SU-DHL-6 (cell line): ENCODE measurements at regions not wholly inside any gene's neighbourhood (a gene's known extent, or its start where the extent isn't known, plus 50 kb on each side); places are given as distances from the start of the nearest gene placed in this dataset.

Experiments
- H2AFZ ChIP-seq: fragments of 200-600 bp; sonication (generic); 2 replicates; pipeline ENCODE4 v1.6.1; 2014; ENCODE audit warnings: low read depth, mild to moderate bottlenecking, moderate library complexity, mixed read lengths, antibody characterized with exemption, low read length; ENCODE audit not compliant: severe bottlenecking
- H3F3A ChIP-seq: fragments of 200-600 bp; shearing (Covaris generic); 2 replicates; pipeline ENCODE4 v1.6.0; 2016; ENCODE audit warnings: antibody characterized with exemption, mild to moderate bottlenecking; ENCODE audit not compliant: insufficient read depth
- H3K27ac ChIP-seq: fragments of 200-600 bp; sonication (generic); 2 replicates; pipeline ENCODE4 v1.5.1; 2016; ENCODE audit warnings: low read depth, mild to moderate bottlenecking, low read length, moderate library complexity, mixed read lengths
- H3K27me3 ChIP-seq: fragments of 200-600 bp; sonication (generic), shearing (Covaris generic); 2 replicates; pipeline ENCODE4 v1.6.0; 2014; ENCODE audit warnings: mild to moderate bottlenecking, low read length
- H3K36me3 ChIP-seq: fragments of 200-600 bp; sonication (generic); 2 replicates; pipeline ENCODE4 v1.6.1; 2014; ENCODE audit warnings: mild to moderate bottlenecking, low read length, mixed read lengths
- H3K4me2 ChIP-seq: fragments of 300-600, 200-600 bp; shearing (Covaris generic), sonication (generic); 2 replicates; pipeline ENCODE4 v1.6.0; 2014; ENCODE audit warnings: low read length, low read depth, mild to moderate bottlenecking; ENCODE audit not compliant: poor library complexity, severe bottlenecking
- H3K4me3 ChIP-seq: fragments of 200-600 bp; sonication (generic); 2 replicates; pipeline ENCODE4 v1.5.1; 2014; ENCODE audit warnings: antibody characterized with exemption, low read length, mild to moderate bottlenecking, mixed read lengths; ENCODE audit not compliant: insufficient read depth, poor library complexity, severe bottlenecking
- H3K79me2 ChIP-seq: fragments of 200-600 bp; sonication (generic); 2 replicates; pipeline ENCODE4 v1.6.1; 2014; ENCODE audit warnings: mild to moderate bottlenecking, low read length, moderate library complexity; ENCODE audit not compliant: insufficient read depth
- H3K9ac ChIP-seq: fragments of 200-600 bp; sonication (generic); 2 replicates; pipeline ENCODE4 v1.7.0; 2014; ENCODE audit warnings: mild to moderate bottlenecking, low read length
- H3K9me2 ChIP-seq: fragments of 200-600 bp; sonication (generic); replicated peaks from 2 replicates; pipeline ENCODE4 v1.6.1; 2014; ENCODE audit warnings: low read length; ENCODE audit not compliant: insufficient read depth
- H3K9me3 ChIP-seq: fragments of 200-600 bp; sonication (generic); 2 replicates; pipeline ENCODE4 v1.6.1; 2014; ENCODE audit warnings: low read length, mixed read lengths; ENCODE audit not compliant: insufficient read depth
- H4K20me1 ChIP-seq: fragments of 200-600 bp; sonication (generic); 2 replicates; pipeline ENCODE4 v1.6.1; 2014; ENCODE audit warnings: low read depth, mild to moderate bottlenecking, antibody characterized with exemption, low read length, moderate library complexity, mixed read lengths
- CTCF ChIP-seq: fragments of 200-600 bp; sonication (generic); IDR thresholded peaks from one replicate; pipeline ENCODE4 v1.5.1; 2017; ENCODE audit warnings: antibody characterized with exemption, mild to moderate bottlenecking, low read length, moderate library complexity; ENCODE audit not compliant: insufficient read depth, poor library complexity, severe bottlenecking
- EZH2phosphoT487 ChIP-seq: fragments of 200-600 bp; sonication (generic), shearing (Covaris generic); conservative IDR thresholded peaks from 2 replicates; pipeline ENCODE4 v1.6.1; 2018; ENCODE audit warnings: mild to moderate bottlenecking, antibody characterized with exemption, low read length, moderate library complexity, mixed read lengths

DNA sequence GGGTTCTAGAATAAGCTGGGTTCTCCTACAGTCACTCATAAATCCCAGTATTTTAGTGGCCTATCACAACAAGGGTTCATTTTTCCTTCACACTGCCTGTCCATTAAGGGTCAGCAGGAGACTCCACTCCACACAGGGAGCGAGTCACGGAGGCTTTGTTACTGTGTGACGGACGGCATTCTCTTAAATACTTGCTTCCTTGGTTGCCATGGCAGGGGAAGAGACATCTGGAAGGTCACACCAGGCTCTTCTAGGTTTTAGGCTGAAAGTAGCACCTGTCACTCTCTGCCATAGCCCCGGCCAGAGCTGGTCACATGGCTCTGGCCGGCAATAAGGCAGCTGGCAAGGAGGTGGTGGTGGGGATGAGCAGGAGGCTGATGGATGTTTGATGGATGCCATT, 89.4 kb upstream of the ANKRD34C start:
- H3K27me3 ChIP-seq, result no peaks in the 10 kb centered on the region
- no peak overlapping the region for H3K4me2 ChIP-seq
- TF ChIP-seq EZH2phosphoT487, result no peak
- no peak for TF ChIP-seq CTCF
- no peaks in the 10 kb centered on the region for H3K9me2 ChIP-seq
- no peak overlapping the region for H3K9ac ChIP-seq
- no peak overlapping the region for H3K27ac ChIP-seq
- H3K36me3 ChIP-seq, result no peaks in the 10 kb centered on the region
- no peak overlapping the region for H3K4me3 ChIP-seq
- no peaks in the 10 kb centered on the region for H4K20me1 ChIP-seq
- H2AFZ ChIP-seq, result no peak overlapping the region
- H3K9me3 ChIP-seq, result no peaks in the 10 kb centered on the region
- no peaks in the 10 kb centered on the region for H3K79me2 ChIP-seq
- H3F3A ChIP-seq, result no peaks in the 10 kb centered on the region

GRCh38 chr15:79192462-79193036, 90.0 kb upstream of the ANKRD34C start:
- Histone ChIP-seq H3K27ac (no peak overlapping the region), H3K9me2 (no peaks in the 10 kb centered on the region), H3K79me2 (no peaks in the 10 kb centered on the region), H3K9ac (no peak overlapping the region), H3K4me2 (no peak overlapping the region), H3K36me3 (no peaks in the 10 kb centered on the region), H3F3A (no peaks in the 10 kb centered on the region), H3K4me3 (no peak overlapping the region), H4K20me1 (no peaks in the 10 kb centered on the region), H2AFZ (no peak overlapping the region), H3K27me3 (no peaks in the 10 kb centered on the region), H3K9me3 (no peaks in the 10 kb centered on the region)
- TF ChIP-seq EZH2phosphoT487, result no peak
- no peak for TF ChIP-seq CTCF

- Histone ChIP-seq H3K9ac (no peak overlapping the region), H3K27me3 (no peaks in the 10 kb centered on the region), H3K9me2 (no peaks in the 10 kb centered on the region), H3K4me3 (no peak overlapping the region), H3K4me2 (no peak overlapping the region), H3K36me3 (no peaks in the 10 kb centered on the region), H3F3A (no peaks in the 10 kb centered on the region), H4K20me1 (no peaks in the 10 kb centered on the region), H3K27ac (no peak overlapping the region), H3K9me3 (no peaks in the 10 kb centered on the region), H2AFZ (no peak overlapping the region), H3K79me2 (no peaks in the 10 kb centered on the region)
- TF ChIP-seq EZH2phosphoT487 (no peak), CTCF (no peak)
Measured at GRCh38 chr15:79190093-79190492, 92.4 kb upstream of the ANKRD34C start.
